HCT116 (cell line): ENCODE measurements at regions not wholly inside any gene's neighbourhood (a gene's known extent, or its start where the extent isn't known, plus 50 kb on each side); places are given as distances from the start of the nearest gene placed in this dataset.

Experiments used
- EZH2 ChIP-seq: fragments of 200-600 bp; sonication (generic); IDR thresholded peaks from 2 replicates; pipeline ENCODE4 v1.6.1; 2017; ENCODE audit warnings: antibody characterized with exemption, mixed run types
- EZH2phosphoT487 ChIP-seq: fragments of 200-600 bp; IDR thresholded peaks from 2 replicates; pipeline ENCODE4 v1.6.1; 2018; ENCODE audit warnings: antibody characterized with exemption, borderline replicate concordance
- MAX ChIP-seq: IDR thresholded peaks from 2 replicates; pipeline ENCODE4 v1.6.1; 2012
- POLR2A ChIP-seq: IDR thresholded peaks from 2 replicates; pipeline ENCODE4 v1.7.0; 2011; ENCODE audit warnings: borderline replicate concordance; ENCODE audit not compliant: insufficient read depth, insufficient read length; ENCODE audit errors: extremely low read depth
- POLR2AphosphoS5 ChIP-seq: IDR thresholded peaks from 2 replicates; pipeline ENCODE4 v1.6.1; 2011; ENCODE audit warnings: mild to moderate bottlenecking, low read depth, low read length, moderate library complexity
- SP1 ChIP-seq: IDR thresholded peaks from 2 replicates; pipeline ENCODE4 v1.6.1; 2012; ENCODE audit warnings: low read depth
- TF ChIP-seq, protein P1 (sequence below), 3 experiments: fragments of 200-600 bp in 1 of 3; sonication (generic) in 1 of 3; IDR thresholded peaks in 2 of 3; conservative IDR thresholded peaks in 1 of 3; 2 replicates each; pipeline ENCODE4 v1.5.1; 2012 to 2017; ENCODE audit warnings: low read depth in 2 of 3, low read length in 2 of 3, antibody characterized with exemption in 1 of 3, borderline replicate concordance in 1 of 3, control low read depth in 1 of 3, mild to moderate bottlenecking in 1 of 3, mixed read lengths in 1 of 3, mixed run types in 1 of 3, moderate library complexity in 1 of 3; ENCODE audit not compliant: insufficient read depth in 1 of 3

GRCh38 chr7:113610572-113610971 is 308.2 kb downstream of the PPP1R3A start:
- TF ChIP-seq MAX, result no peak
- TF ChIP-seq SP1, result no peak
- TF ChIP-seq POLR2A, result no peak
- no peak for TF ChIP-seq EZH2
- TF ChIP-seq POLR2AphosphoS5, result no peak
- TF ChIP-seq, protein P1, sequence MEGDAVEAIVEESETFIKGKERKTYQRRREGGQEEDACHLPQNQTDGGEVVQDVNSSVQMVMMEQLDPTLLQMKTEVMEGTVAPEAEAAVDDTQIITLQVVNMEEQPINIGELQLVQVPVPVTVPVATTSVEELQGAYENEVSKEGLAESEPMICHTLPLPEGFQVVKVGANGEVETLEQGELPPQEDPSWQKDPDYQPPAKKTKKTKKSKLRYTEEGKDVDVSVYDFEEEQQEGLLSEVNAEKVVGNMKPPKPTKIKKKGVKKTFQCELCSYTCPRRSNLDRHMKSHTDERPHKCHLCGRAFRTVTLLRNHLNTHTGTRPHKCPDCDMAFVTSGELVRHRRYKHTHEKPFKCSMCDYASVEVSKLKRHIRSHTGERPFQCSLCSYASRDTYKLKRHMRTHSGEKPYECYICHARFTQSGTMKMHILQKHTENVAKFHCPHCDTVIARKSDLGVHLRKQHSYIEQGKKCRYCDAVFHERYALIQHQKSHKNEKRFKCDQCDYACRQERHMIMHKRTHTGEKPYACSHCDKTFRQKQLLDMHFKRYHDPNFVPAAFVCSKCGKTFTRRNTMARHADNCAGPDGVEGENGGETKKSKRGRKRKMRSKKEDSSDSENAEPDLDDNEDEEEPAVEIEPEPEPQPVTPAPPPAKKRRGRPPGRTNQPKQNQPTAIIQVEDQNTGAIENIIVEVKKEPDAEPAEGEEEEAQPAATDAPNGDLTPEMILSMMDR (IDR thresholded peaks at IDR 0.05 in 2 of 3, conservative IDR thresholded peaks at IDR 0.05 in 1 of 3; ENCODE audit: borderline replicate concordance in 1 of 3, insufficient read depth in 1 of 3, low read depth in 2 of 3, low read length in 2 of 3), result no peak
- no peak for TF ChIP-seq EZH2phosphoT487
